PC-3 (cell line): ENCODE measurements at regions not wholly inside any gene's neighbourhood (a gene's known extent, or its start where the extent isn't known, plus 50 kb on each side); places are given as distances from the start of the nearest gene placed in this dataset.

ENCODE experiments used
- EZH2 ChIP-seq: fragments of 300-600 bp; sonication (generic); IDR thresholded peaks from one replicate; pipeline ENCODE4 v1.6.1; 2017; ENCODE audit warnings: antibody characterized with exemption, mild to moderate bottlenecking, low read length; ENCODE audit not compliant: unreplicated experiment
- TF ChIP-seq, protein P1 (sequence below): fragments of 300-600 bp; sonication (generic); conservative IDR thresholded peaks from 2 replicates; pipeline ENCODE4 v1.5.1; 2017; ENCODE audit warnings: antibody characterized with exemption, low read depth, mild to moderate bottlenecking, low read length

- no peak for TF ChIP-seq EZH2
- TF ChIP-seq, protein P1, sequence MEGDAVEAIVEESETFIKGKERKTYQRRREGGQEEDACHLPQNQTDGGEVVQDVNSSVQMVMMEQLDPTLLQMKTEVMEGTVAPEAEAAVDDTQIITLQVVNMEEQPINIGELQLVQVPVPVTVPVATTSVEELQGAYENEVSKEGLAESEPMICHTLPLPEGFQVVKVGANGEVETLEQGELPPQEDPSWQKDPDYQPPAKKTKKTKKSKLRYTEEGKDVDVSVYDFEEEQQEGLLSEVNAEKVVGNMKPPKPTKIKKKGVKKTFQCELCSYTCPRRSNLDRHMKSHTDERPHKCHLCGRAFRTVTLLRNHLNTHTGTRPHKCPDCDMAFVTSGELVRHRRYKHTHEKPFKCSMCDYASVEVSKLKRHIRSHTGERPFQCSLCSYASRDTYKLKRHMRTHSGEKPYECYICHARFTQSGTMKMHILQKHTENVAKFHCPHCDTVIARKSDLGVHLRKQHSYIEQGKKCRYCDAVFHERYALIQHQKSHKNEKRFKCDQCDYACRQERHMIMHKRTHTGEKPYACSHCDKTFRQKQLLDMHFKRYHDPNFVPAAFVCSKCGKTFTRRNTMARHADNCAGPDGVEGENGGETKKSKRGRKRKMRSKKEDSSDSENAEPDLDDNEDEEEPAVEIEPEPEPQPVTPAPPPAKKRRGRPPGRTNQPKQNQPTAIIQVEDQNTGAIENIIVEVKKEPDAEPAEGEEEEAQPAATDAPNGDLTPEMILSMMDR, result no peak
Measured at GRCh38 chr15:97729270-97729669, 231.2 kb upstream of the ARRDC4 start.
